Chondrocyte (in vitro differentiated cells): ENCODE measurements at regions not wholly inside any gene's neighbourhood (a gene's known extent, or its start where the extent isn't known, plus 50 kb on each side); places are given as distances from the start of the nearest gene placed in this dataset.

Source experiments
- DNase-seq: peaks from one replicate; pipeline ENCODE4 v3.0.0; 2021; ENCODE audit warnings: mixed read lengths, low spot score
- H3K27ac Mint-ChIP-seq: one replicate; pipeline ENCODE4 v1.8.0; 2021; ENCODE audit warnings: mild to moderate bottlenecking, moderate library complexity, mixed read lengths; ENCODE audit not compliant: unreplicated experiment
- H3K27me3 Mint-ChIP-seq: 2 replicates; pipeline ENCODE4 v1.8.0; 2021; ENCODE audit warnings: low read depth, mixed read lengths
- H3K36me3 Mint-ChIP-seq: 2 replicates; pipeline ENCODE4 v1.8.0; 2021; ENCODE audit warnings: low read depth, mixed read lengths
- H3K4me1 Mint-ChIP-seq: 2 replicates; pipeline ENCODE4 v1.8.0; 2021; ENCODE audit warnings: low read depth, mild to moderate bottlenecking, mixed read lengths
- H3K4me3 Mint-ChIP-seq: one replicate; pipeline ENCODE4 v1.8.0; 2021; ENCODE audit warnings: mild to moderate bottlenecking, moderate library complexity, mixed read lengths; ENCODE audit not compliant: unreplicated experiment
- H3K9me3 Mint-ChIP-seq: 2 replicates; pipeline ENCODE4 v1.8.0; 2021; ENCODE audit warnings: low read depth, mixed read lengths
- TF ChIP-seq, protein P1 (sequence below): fragments of 200-600 bp; sonication (generic); IDR thresholded peaks from 2 replicates; pipeline ENCODE4 v1.5.0; 2021; ENCODE audit warnings: antibody characterized with exemption, mild to moderate bottlenecking, moderate library complexity

DNA sequence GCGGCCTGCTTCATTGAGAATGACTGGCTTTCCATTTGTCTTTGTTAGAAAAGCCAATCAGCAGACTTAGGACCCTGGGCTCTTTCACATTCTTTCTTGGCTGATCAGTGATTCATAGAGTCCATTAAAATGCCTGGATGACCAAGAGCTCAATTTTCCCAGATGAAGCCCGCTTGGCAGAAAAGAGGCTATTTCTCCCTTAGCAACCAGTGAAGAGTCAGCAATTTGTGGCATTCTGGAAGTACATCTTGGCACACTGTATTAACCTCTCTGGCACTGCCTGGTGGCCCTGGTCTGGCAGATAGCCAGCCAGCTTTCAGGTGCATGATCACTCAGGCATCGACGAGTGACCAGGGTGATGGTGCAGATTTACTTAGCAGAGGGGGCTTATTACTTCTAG, 145.7 kb upstream of the PLAAT1 start:
- no peak overlapping the region for H3K27ac Mint-ChIP-seq
- no peak for DNase-seq

DNA sequence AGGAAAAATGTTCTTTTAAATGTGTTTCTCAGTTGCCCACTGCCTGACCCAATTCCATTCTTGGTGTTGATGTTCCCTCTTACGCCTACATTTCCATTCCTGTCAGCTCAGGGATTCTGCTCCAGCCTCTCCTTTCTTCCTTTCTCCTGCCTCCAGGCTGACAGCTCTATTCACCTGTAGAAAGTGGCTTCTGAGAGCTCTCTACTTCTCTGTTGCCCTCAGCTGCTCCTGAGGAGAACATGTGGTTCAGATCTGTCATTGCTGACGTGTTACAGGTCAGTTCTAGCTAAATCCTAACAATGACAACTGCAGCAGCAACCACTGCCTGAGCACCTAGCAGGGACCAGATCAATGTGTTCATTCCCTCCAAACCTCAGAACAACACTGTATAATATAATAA, 144.9 kb upstream of the PLAAT1 start:
- Mint-ChIP-seq H3K27me3 (peaks cover 2% of the 10 kb centered on the region), H3K27ac (no peak overlapping the region), H3K9me3 (peaks cover 7% of the 10 kb centered on the region), H3K4me1 (peaks cover 1% of the 10 kb centered on the region), H3K4me3 (no peak overlapping the region), H3K36me3 (peaks cover 4% of the 10 kb centered on the region)
- no peak for DNase-seq
- TF ChIP-seq, protein P1, sequence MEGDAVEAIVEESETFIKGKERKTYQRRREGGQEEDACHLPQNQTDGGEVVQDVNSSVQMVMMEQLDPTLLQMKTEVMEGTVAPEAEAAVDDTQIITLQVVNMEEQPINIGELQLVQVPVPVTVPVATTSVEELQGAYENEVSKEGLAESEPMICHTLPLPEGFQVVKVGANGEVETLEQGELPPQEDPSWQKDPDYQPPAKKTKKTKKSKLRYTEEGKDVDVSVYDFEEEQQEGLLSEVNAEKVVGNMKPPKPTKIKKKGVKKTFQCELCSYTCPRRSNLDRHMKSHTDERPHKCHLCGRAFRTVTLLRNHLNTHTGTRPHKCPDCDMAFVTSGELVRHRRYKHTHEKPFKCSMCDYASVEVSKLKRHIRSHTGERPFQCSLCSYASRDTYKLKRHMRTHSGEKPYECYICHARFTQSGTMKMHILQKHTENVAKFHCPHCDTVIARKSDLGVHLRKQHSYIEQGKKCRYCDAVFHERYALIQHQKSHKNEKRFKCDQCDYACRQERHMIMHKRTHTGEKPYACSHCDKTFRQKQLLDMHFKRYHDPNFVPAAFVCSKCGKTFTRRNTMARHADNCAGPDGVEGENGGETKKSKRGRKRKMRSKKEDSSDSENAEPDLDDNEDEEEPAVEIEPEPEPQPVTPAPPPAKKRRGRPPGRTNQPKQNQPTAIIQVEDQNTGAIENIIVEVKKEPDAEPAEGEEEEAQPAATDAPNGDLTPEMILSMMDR: no peak

More for the DNA sequence above, 145.7 kb upstream of the PLAAT1 start:
- TF ChIP-seq, protein P1: no peak
- Mint-ChIP-seq H3K4me1 (peaks cover 6% of the 10 kb centered on the region), H3K4me3 (no peak overlapping the region), H3K9me3 (peaks cover 2% of the 10 kb centered on the region), H3K36me3 (peaks cover under 1% of the 10 kb centered on the region), H3K27me3 (peaks cover 2% of the 10 kb centered on the region)

DNA sequence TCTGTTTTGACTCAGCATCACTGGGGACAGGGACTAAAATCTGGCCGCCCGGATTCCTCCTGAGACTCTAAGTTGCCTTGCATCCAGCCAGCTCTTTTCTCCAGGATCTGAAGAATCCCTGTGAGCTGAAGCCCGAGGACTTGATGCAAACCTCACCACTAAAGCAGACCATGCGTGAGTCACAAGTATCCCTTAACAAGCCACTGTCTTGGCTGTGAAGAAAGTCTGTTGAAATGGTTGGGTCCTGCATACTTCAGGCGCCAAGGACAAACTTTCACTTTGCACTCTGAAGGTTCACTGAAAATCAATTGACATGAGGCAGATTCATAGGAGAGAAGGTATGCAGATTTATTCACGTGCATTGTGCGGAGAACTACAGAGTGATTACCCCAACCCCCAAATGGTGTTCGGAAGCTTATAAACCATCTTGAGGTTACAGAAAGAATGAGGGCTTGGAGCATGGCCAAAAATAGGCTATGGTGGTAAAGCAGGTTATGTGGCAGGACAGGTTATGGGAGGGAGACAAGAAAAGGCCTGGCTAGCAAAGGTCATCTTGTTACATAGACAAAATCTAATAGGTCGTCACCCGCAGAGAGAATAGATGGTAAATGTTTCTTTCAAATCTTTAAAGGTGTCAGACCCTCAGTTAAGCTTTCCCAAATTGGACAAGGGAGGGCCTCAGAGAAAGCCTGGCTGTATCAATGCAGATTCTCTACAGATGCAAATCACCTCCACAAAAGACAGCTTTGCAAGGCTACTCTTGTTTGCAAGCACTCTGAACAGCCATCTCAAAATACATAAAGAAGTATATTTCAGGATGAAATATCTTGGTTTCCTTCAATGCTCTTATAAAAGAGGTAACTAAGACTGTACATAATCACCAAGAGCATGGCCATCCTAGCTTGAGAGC, 126.3 kb upstream of the PLAAT1 start:
- H3K9me3 Mint-ChIP-seq: peaks cover 3% of the 10 kb centered on the region
- TF ChIP-seq, protein P1: no peak
- H3K4me1 Mint-ChIP-seq: no peaks in the 10 kb centered on the region
- no peak overlapping the region for H3K27ac Mint-ChIP-seq
- DNase-seq: no peak
- H3K27me3 Mint-ChIP-seq: peaks cover 4% of the 10 kb centered on the region
- no peaks in the 10 kb centered on the region for H3K36me3 Mint-ChIP-seq
- no peak overlapping the region for H3K4me3 Mint-ChIP-seq

DNA sequence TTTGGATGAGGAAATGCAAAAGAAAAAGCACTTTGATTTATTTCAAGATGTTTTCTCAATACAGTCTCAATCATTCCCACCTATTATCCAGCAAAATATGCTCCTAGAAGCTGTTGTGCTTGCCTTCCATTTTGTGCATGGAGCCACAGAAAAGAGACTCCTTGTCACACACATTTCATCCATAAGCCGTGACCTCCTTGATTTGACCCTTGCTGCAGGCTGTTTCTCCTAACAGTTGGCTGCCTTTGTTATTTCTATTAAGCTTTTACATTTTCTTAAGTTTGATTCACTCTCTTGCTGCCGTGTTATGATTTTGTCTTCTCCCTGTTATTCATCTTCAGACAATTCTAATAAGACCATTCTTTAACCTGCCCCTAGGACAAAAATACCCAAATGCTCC, 124.2 kb upstream of the PLAAT1 start:
- H3K4me3 Mint-ChIP-seq: no peak overlapping the region

DNA sequence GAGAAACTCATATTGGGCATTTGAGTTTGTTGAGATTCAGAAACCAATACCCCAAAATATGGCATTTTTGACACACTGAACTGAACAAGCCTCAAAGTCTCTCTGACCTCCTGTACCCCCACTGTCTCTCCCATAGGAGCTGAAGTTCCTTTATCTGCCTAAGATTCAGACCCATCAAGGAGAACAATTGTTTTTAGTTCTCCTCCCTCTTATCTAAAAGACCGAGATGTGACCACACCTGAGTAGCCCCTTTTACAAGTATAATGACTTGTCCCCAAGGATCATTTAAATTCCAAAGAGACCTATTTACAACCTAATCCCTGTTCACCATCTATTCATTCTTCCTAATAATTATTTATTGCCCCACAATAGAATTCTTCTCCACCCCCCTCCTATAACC, 122.1 kb upstream of the PLAAT1 start:
- Mint-ChIP-seq H3K4me1 (no peaks in the 10 kb centered on the region), H3K27me3 (peaks cover 14% of the 10 kb centered on the region), H3K9me3 (no peaks in the 10 kb centered on the region), H3K27ac (no peak overlapping the region), H3K36me3 (no peaks in the 10 kb centered on the region), H3K4me3 (no peak overlapping the region)
- no peak for DNase-seq
- TF ChIP-seq, protein P1: no peak

More for the DNA sequence above, 124.2 kb upstream of the PLAAT1 start:
- Mint-ChIP-seq H3K36me3 (no peaks in the 10 kb centered on the region), H3K27ac (no peak overlapping the region), H3K4me1 (no peaks in the 10 kb centered on the region), H3K9me3 (no peaks in the 10 kb centered on the region), H3K27me3 (peaks cover 6% of the 10 kb centered on the region)
- DNase-seq: no peak
- TF ChIP-seq, protein P1: no peak
